NCI-H1417 (cell line): ENCODE measurements at regions not wholly inside any gene's neighbourhood (a gene's known extent, or its start where the extent isn't known, plus 50 kb on each side); places are given as distances from the start of the nearest gene placed in this dataset.
"Not testable (repeated sequence)": the region's sequence is repeated elsewhere in the genome, so short reads cannot be mapped to it uniquely, and the experiment has no call there.

Experiments used
- DNase-seq, 3 experiments: peaks; one replicate each; lab custom pipeline; 2025; lab: John Stamatoyannopoulos, UW

DNA sequence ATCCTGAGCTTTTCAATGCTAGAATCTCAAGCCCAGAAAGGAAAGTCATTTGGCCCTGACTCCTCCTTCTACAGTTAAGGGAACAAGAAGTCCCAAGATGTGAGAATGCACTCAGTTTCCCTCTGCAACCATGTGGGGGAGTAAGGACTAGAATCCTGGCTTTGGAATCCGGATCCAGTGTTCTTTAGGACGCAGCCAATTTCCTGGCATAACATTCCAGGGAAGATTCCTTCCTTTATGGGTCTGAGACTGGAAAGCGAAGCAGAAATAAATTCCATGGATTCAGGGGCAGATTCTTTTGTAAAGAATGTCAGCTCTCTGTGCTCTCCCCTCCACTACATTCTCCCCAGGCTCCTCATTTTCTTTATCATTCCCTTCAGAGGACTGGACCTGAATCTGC, 151.8 kb upstream of the SOX14 start:
- DNase-seq, result no peak

- DNase-seq, result no peak
These were observed 148.3 kb upstream of the SOX14 start for GRCh38 chr3:137615659-137616418.

DNA sequence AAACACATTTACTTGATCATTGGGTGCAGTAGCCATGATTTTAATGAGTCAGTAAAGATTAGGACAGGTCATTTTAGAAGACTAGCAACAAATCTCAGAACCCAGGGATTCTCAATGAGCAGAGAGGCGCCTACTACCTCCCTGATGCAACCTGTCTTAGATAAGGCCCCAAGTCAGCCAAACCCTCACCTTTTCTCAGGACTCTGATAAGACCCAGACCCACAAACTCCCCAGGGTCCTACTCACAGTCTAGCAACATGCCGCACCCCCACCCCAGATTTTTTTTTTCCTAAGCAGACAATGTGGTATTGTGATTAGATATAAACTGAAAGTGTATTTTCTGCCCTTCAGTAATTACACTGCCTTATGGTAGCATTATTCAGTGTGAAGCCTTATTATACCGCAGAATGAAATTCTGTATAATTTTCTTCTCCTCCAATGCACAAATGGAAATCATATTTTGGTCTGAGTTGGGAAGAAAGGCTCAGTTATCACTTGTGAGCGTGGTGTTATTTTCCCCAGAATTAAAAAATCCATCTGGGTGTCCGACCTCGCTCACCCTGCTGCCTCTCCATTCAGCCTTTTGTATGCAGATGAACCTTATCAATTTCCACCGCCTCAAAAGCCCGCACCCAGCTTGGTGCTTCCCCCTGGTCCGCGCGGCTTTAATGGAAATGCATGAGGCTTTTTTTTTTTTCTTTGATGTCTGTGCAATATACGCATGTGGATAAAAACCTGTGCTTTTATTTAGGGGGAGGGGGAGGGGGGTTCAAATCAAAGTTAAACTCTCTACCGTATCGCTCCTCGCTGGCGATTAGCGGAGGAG, 122.0 kb upstream of the SOX14 start:
- DNase-seq, result no peak

DNA sequence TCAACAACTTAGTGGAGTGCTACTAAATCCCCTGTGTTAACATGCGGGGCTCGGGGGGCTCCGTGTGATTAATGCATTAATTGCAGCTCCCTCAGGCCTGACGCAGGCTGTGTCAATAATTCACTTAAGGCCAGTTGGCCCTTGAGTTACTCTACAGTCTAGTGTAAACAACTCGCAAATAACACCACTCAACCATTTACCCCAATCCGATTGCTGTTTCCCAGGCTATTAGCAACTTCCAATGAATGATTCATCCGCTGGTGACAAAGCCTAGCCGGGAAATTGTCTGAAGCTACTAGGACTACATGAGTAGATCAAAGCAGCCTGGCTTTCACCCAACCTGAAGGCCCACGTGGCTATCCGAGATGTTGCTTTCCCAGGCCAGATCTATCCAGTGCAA, 121.3 kb upstream of the SOX14 start:
- peak in 1 of 3 experiments; percentile 15 for DNase-seq

DNA sequence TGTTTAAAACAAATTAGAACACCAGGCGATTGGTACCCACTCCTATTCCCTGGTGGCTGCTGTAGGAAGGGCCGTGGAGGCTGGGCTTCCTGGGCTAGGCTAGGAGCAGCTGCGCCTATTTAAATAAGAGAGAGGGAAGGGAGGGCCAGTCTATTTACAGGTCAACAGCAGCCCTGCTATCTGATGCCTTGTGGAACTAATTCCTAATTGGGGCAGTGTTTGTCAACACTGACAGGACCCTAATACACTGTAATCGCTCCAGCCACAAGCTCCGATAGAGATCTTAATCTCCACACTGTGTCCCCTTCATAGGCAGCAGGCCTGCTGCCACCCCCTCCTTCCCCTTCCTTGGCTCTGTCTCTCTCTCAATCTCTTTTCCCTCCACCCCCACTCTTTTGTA, 116.9 kb upstream of the SOX14 start:
- no peak for DNase-seq

GRCh38 chr3:137669519-137670060, 94.5 kb upstream of the SOX14 start:
- no peak for DNase-seq

DNA sequence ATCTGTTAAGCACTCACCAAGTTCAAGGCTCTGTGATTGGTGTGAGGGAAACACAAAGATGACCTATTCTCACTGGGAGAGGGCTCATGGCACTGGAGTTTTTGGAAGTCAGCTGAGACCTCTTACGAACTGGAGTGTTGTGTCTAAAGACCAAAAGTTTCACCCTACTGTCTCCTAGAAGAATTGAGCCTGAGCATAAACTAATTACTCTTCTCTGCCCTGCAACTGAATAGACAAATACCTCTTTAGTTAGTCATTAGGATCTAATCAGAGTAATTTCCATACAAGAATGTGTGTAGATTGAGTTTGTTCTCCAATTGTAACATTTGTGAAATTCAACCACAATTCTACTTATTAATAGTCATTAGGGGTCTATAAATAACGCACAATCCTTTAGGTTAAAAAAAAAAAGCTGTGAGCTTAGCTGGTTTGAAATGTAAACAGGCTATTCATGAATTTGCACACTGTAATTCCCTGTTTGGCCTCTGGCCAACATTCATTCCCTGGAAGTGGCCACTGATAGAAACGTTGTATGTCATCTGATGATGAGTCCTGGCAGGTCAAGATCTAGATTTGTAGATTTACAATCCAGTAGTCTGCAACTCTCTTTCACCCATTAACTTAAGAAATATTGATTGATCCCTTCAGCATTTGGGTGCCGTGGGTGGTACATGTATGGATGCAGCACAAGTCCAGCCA, 76.8 kb upstream of the SOX14 start:
- DNase-seq, result peak in 1 of 3 experiments; percentile 2

- DNase-seq, result peak; percentile 3 to 37 (median 22)
These were observed 71.2 kb upstream of the SOX14 start for GRCh38 chr3:137692803-137693431.

GRCh38 chr3:137693791-137694190, 70.3 kb upstream of the SOX14 start:
- peak in 1 of 3 experiments; percentile 22 for DNase-seq

GRCh38 chr3:137694836-137695235, 69.3 kb upstream of the SOX14 start:
- DNase-seq, result no peak

- no peak for DNase-seq
These were observed 68.8 kb upstream of the SOX14 start for GRCh38 chr3:137695351-137695750.

GRCh38 chr3:137709011-137709601, 55.0 kb upstream of the SOX14 start:
- peak in 1 of 3 experiments; percentile 7 for DNase-seq

DNA sequence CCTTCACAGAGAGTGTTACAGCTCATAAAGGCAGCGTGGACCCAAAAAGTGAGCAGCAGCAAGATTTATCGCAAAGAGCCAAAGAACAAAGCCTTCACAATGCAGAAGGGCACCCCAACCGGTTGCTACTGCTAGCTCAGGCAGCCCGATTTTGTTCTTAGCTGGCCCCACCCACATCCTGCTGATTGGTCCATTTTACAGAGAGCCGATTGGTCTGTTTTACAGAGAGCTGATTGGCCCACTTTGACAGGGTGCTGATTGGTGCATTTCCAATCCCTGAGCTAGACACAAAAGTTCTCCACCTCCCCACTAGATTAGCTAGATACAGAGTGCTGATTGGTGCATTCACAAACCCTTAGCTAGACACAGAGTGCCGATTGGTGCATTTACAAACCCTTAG, 50.1 kb upstream of the SOX14 start:
- not testable (repeated sequence) for DNase-seq
